CD14-positive monocyte (primary cell): ENCODE measurements at regions not wholly inside any gene's neighbourhood (a gene's known extent, or its start where the extent isn't known, plus 50 kb on each side); places are given as distances from the start of the nearest gene placed in this dataset.

Source experiments
- DNase-seq, 3 donors: peaks; one replicate each; pipeline ENCODE4 v3.0.0-alpha.2; 2011 to 2022
- H2AFZ ChIP-seq: 2 replicates; pipeline ENCODE4 v1.6.0; 2012; ENCODE audit warnings: mild to moderate bottlenecking, low read depth, low read length, inconsistent platforms; ENCODE audit not compliant: insufficient read depth, poor library complexity, severe bottlenecking
- H3K27ac ChIP-seq, 2 donors: 1 replicate in 1 of 2; 2 replicates in 1 of 2; pipeline ENCODE4 v1.5.1; 2012 to 2013; ENCODE audit warnings: low read length in 2 of 2, control low read depth in 1 of 2, inconsistent platforms in 1 of 2, low read depth in 1 of 2, mild to moderate bottlenecking in 1 of 2
- H3K27me3 ChIP-seq, 2 donors: one replicate each; pipeline versions ENCODE4 v1.6.0 to v1.6.1; 2011 to 2013; ENCODE audit warnings: low read length in 2 of 2; ENCODE audit not compliant: control insufficient read depth in 2 of 2, insufficient read depth in 2 of 2
- H3K36me3 ChIP-seq, 2 donors: replicated peaks in 1 of 2; 1 replicate in 1 of 2; 2 replicates in 1 of 2; pipeline versions ENCODE4 v1.5.1 to v1.6.1; 2012 to 2013; ENCODE audit warnings: low read length in 2 of 2, control low read depth in 1 of 2, inconsistent platforms in 1 of 2, mild to moderate bottlenecking in 1 of 2; ENCODE audit not compliant: insufficient read depth in 2 of 2, control insufficient read depth in 1 of 2
- H3K4me1 ChIP-seq, 2 donors: 1 replicate in 1 of 2; 2 replicates in 1 of 2; pipeline versions ENCODE4 v1.5.1 to v1.6.1; 2012 to 2013; ENCODE audit warnings: low read length in 2 of 2, control low read depth in 1 of 2, inconsistent platforms in 1 of 2, mild to moderate bottlenecking in 1 of 2, moderate library complexity in 1 of 2; ENCODE audit not compliant: insufficient read depth in 2 of 2, control insufficient read depth in 1 of 2
- H3K4me2 ChIP-seq: replicated peaks from 2 replicates; pipeline ENCODE3; 2012; ENCODE audit warnings: low read length, moderate library complexity, mild to moderate bottlenecking; ENCODE audit not compliant: poor library complexity, severe bottlenecking; ENCODE audit errors: extremely low read depth
- H3K4me3 ChIP-seq, 3 experiments: fragments of 200-600 bp in 1 of 3; sonication (generic) in 1 of 3; replicated peaks in 1 of 3; 1 replicate in 2 of 3; 2 replicates in 1 of 3; pipeline ENCODE4 v1.5.1; 2011 to 2013; ENCODE audit warnings: low read length in 3 of 3, mild to moderate bottlenecking in 3 of 3, control low read depth in 2 of 3, low read depth in 2 of 3, inconsistent platforms in 1 of 3, moderate library complexity in 1 of 3
- H3K79me2 ChIP-seq: 2 replicates; pipeline ENCODE4 v1.6.0; 2012; ENCODE audit warnings: mild to moderate bottlenecking, control low read depth, inconsistent platforms, low read length, moderate library complexity; ENCODE audit not compliant: insufficient read depth
- H3K9ac ChIP-seq: 2 replicates; pipeline ENCODE4 v1.6.0; 2017; ENCODE audit warnings: low read length, mild to moderate bottlenecking; ENCODE audit not compliant: insufficient read depth, poor library complexity, severe bottlenecking
- H3K9me3 ChIP-seq, 2 donors: replicated peaks in 1 of 2; 1 replicate in 1 of 2; 2 replicates in 1 of 2; pipeline versions ENCODE4 v1.5.1 to v1.6.1; 2012 to 2013; ENCODE audit warnings: low read length in 2 of 2, control low read depth in 1 of 2; ENCODE audit not compliant: control insufficient read depth in 1 of 2, insufficient read depth in 1 of 2
- H4K20me1 ChIP-seq: 2 replicates; pipeline ENCODE4 v1.6.0; 2012; ENCODE audit warnings: mild to moderate bottlenecking, low read length, control low read depth, moderate library complexity; ENCODE audit not compliant: insufficient read depth
- H3K27ac Mint-ChIP-seq, 7 donors: one replicate each; pipeline ENCODE4 v1.8.0; 2020; ENCODE audit warnings: mild to moderate bottlenecking in 7 of 7, mixed read lengths in 7 of 7, moderate library complexity in 6 of 7, inconsistent platforms in 2 of 7
- H3K27me3 Mint-ChIP-seq, 3 donors: one replicate each; pipeline ENCODE4 v1.8.0; 2021 to 2022; ENCODE audit warnings: low read depth in 3 of 3, mild to moderate bottlenecking in 3 of 3, mixed read lengths in 3 of 3, moderate library complexity in 3 of 3, inconsistent platforms in 1 of 3
- H3K36me3 Mint-ChIP-seq, 2 donors: one replicate each; pipeline ENCODE4 v1.8.0; 2020; ENCODE audit warnings: mixed read lengths in 2 of 2, inconsistent platforms in 1 of 2, mild to moderate bottlenecking in 1 of 2
- H3K4me1 Mint-ChIP-seq: one replicate; pipeline ENCODE4 v1.8.0; 2020; ENCODE audit warnings: mild to moderate bottlenecking, mixed read lengths
- H3K4me3 Mint-ChIP-seq, 2 donors: one replicate each; pipeline ENCODE4 v1.8.0; 2020; ENCODE audit warnings: mild to moderate bottlenecking in 2 of 2, mixed read lengths in 2 of 2, moderate library complexity in 1 of 2
- H3K9me3 Mint-ChIP-seq, 7 donors: one replicate each; pipeline ENCODE4 v1.8.0; 2020 to 2022; ENCODE audit warnings: mixed read lengths in 7 of 7, mild to moderate bottlenecking in 6 of 7, moderate library complexity in 6 of 7, inconsistent platforms in 2 of 7
- CTCF ChIP-seq: fragments of 200-600 bp; IDR thresholded peaks from one replicate; pipeline ENCODE4 v1.8.0; 2022; ENCODE audit warnings: antibody characterized with exemption, mild to moderate bottlenecking
- WGBS: methylation state at CpG from one replicate; pipeline ENCODE4 v1.1.5; 2013; ENCODE audit warnings: missing lambda C conversion rate; ENCODE audit not compliant: insufficient coverage; 5-methylcytosine and 5-hydroxymethylcytosine counted together
- intact Hi-C, 2 donors: fragments of 100-400 bp; cut with micrococcal nuclease; formaldehyde crosslinking; loops; one replicate each; pipeline versions ENCODE4 v1.15.0 to v1.15.1; 2023

DNA sequence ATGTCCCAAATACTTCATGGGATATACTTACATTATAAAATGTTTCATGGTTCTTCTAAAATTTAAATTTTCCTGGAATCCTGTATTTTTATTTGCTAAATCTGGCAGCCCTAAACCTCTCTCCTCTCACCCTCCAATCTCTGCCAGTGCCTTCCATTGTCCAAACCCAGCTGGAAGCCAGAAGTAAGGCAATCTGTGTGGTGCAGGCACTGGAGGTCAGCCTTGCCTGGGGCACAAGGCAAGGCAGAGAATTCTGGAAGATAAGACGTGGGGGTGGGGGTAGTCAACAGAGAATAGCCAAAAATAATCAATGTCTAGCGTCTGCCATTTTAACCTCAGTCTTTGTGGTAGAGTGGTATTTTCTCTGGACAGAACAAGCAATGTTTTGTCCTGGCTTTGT, 381.7 kb downstream of the GPAM start:
- no CpG with 5 or more reads among the region's 2 CpGs for WGBS
- Mint-ChIP-seq H3K36me3 (no peaks in the 10 kb centered on the region), H3K27me3 (peaks cover 0 to 1% (median 0%) of the 10 kb centered on the region in 3 donors), H3K9me3 (peaks cover 0 to 6% (median 5%) of the 10 kb centered on the region in 7 donors), H3K27ac (no peak overlapping the region), H3K4me1 (no peaks in the 10 kb centered on the region), H3K4me3 (no peak overlapping the region)
- Histone ChIP-seq H2AFZ (no peak overlapping the region), H4K20me1 (no peaks in the 10 kb centered on the region), H3K36me3 (no peaks in the 10 kb centered on the region), H3K4me3 (no peak overlapping the region), H3K9me3 (no peaks in the 10 kb centered on the region), H3K79me2 (no peaks in the 10 kb centered on the region), H3K4me2 (no peak overlapping the region), H3K9ac (no peak overlapping the region), H3K27ac (no peak overlapping the region), H3K27me3 (no peaks in the 10 kb centered on the region), H3K4me1 (no peaks in the 10 kb centered on the region)
- intact Hi-C loops: no loop called here
- no peak for TF ChIP-seq CTCF
- no peak for DNase-seq

GRCh38 chr10:111804781-111805180, 378.8 kb downstream of the GPAM start:
- WGBS: no CpG with 5 or more reads among the region's 3 CpGs
- Histone ChIP-seq H3K79me2 (no peaks in the 10 kb centered on the region), H3K27ac (no peak overlapping the region), H3K27me3 (no peaks in the 10 kb centered on the region), H3K9ac (no peak overlapping the region), H2AFZ (no peak overlapping the region), H3K4me3 (no peak overlapping the region), H3K36me3 (no peaks in the 10 kb centered on the region), H3K4me2 (no peak overlapping the region), H4K20me1 (no peaks in the 10 kb centered on the region), H3K4me1 (no peaks in the 10 kb centered on the region), H3K9me3 (peaks cover 0 to 3% of the 10 kb centered on the region in 2 donors)
- H3K9me3 Mint-ChIP-seq: peaks cover 3 to 7% (median 5%) of the 10 kb centered on the region in 7 donors
- intact Hi-C loops: no loop called here
- H3K4me1 Mint-ChIP-seq: no peaks in the 10 kb centered on the region
- no peak overlapping the region for H3K27ac Mint-ChIP-seq
- H3K4me3 Mint-ChIP-seq: no peak overlapping the region
- no peak for DNase-seq
- H3K36me3 Mint-ChIP-seq: no peaks in the 10 kb centered on the region
- peaks cover 0 to 4% (median 0%) of the 10 kb centered on the region in 3 donors for H3K27me3 Mint-ChIP-seq
- TF ChIP-seq CTCF: no peak
